ENCODE measurements at regions not wholly inside any gene's neighbourhood (a gene's known extent, or its start where the extent isn't known, plus 50 kb on each side); places are given as distances from the start of the nearest gene placed in this dataset.

GRCh38 chr11:11789735-11790369 is 51.9 kb upstream of the USP47 start:
- H3K27ac ChIP-seq: no peak overlapping the region
- TF ChIP-seq ZFX (IDR thresholded peaks at IDR 0.05) (no peak), CTCF (conservative IDR thresholded peaks at IDR 0.05) (peak; percentile 93)

- H3K27ac ChIP-seq: no peak overlapping the region
Observed at GRCh38 chr11:11788063-11788710, 53.6 kb upstream of the USP47 start.

GRCh38 chr11:11787305-11788062 is 54.3 kb upstream of the USP47 start:
- no peak overlapping the region; the same call in 1 of the 2 replicates for H3K27ac ChIP-seq
- peak; percentile 86 for TF ChIP-seq CTCF (conservative IDR thresholded peaks at IDR 0.05)
- no peak for TF ChIP-seq ZFX (IDR thresholded peaks at IDR 0.05)

More at GRCh38 chr11:11788063-11788710, 53.6 kb upstream of the USP47 start:
- no peak for TF ChIP-seq ZFX (IDR thresholded peaks at IDR 0.05)
- TF ChIP-seq CTCF (conservative IDR thresholded peaks at IDR 0.05): peak; percentile 63

- TF ChIP-seq CTCF (conservative IDR thresholded peaks at IDR 0.05) (peak; percentile 58), ZFX (IDR thresholded peaks at IDR 0.05) (no peak)
- no peak overlapping the region; the same call in 1 of the 2 replicates for H3K27ac ChIP-seq
Observed at GRCh38 chr11:11786771-11787170, 55.0 kb upstream of the USP47 start.

DNA sequence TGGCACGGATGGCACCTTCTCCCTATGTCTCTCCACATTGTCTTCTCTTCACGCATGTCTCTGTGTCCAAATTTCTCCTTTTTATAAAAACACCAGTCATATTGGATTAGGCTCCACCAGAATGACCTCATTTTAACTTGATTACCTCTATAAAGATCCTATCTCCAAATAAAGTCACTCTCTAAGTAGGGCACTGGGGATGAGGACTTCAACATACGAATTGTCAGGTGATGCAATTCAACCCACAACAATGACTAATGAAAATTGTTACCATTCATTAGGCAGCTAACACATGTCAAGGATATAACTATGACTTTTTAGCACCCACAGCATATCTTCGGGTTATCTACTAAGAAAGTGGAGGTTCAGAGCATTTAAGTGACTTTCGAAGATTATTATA is 55.5 kb upstream of the USP47 start:
- TF ChIP-seq CTCF (conservative IDR thresholded peaks at IDR 0.05) (no peak), ZFX (IDR thresholded peaks at IDR 0.05) (no peak)
- H3K27ac ChIP-seq: no peak overlapping the region; the same call in 1 of the 2 replicates

GRCh38 chr11:11782532-11783110 is 59.2 kb upstream of the USP47 start:
- TF ChIP-seq CTCF (conservative IDR thresholded peaks at IDR 0.05): no peak
- TF ChIP-seq ZFX (IDR thresholded peaks at IDR 0.05): no peak

More at GRCh38 chr11:11782532-11783110, 59.2 kb upstream of the USP47 start:
- H3K27ac ChIP-seq: no peak overlapping the region

All from C4-2B (cell line).